GM23248 (cell line): ENCODE measurements at regions not wholly inside any gene's neighbourhood (a gene's known extent, or its start where the extent isn't known, plus 50 kb on each side); places are given as distances from the start of the nearest gene placed in this dataset.

Source experiments
- EZH2 ChIP-seq: fragments of 200-600 bp; sonication (generic); IDR thresholded peaks from 2 replicates; pipeline ENCODE4 v1.6.1; 2018; ENCODE audit warnings: antibody characterized with exemption, mild to moderate bottlenecking; ENCODE audit not compliant: insufficient read depth, poor library complexity, severe bottlenecking
- EZH2phosphoT487 ChIP-seq: fragments of 200-600 bp; sonication (generic); IDR thresholded peaks from 2 replicates; pipeline ENCODE4 v1.6.1; 2018; ENCODE audit warnings: antibody characterized with exemption, moderate library complexity, mild to moderate bottlenecking, low read depth; ENCODE audit not compliant: insufficient read depth

GRCh38 chr9:90365666-90366065 lies 277.0 kb downstream of the DIRAS2 start:
- TF ChIP-seq EZH2, result no peak
- no peak for TF ChIP-seq EZH2phosphoT487
